Epithelial cell of esophagus (primary cell): ENCODE measurements at regions not wholly inside any gene's neighbourhood (a gene's known extent, or its start where the extent isn't known, plus 50 kb on each side); places are given as distances from the start of the nearest gene placed in this dataset.

Experiments used
- DNase-seq: peaks from one replicate; pipeline ENCODE4 v3.0.0; 2010; ENCODE audit warnings: low read depth
- H3K4me3 ChIP-seq: 2 replicates; pipeline ENCODE4 v1.5.1; 2011; ENCODE audit warnings: mild to moderate bottlenecking, low read length, control low read depth
- CTCF ChIP-seq: IDR thresholded peaks from 2 replicates; pipeline ENCODE4 v1.5.1; 2011; ENCODE audit warnings: low read depth, mild to moderate bottlenecking, low read length, control low read depth, inconsistent platforms; ENCODE audit not compliant: insufficient read depth; ENCODE audit errors: missing control alignments

- DNase-seq, result no peak
- no peak for TF ChIP-seq CTCF
- no peak overlapping the region for H3K4me3 ChIP-seq
These were observed 113.9 kb downstream of the SNRPN start for GRCh38 chr15:25068696-25069095.

- DNase-seq, result no peak
- TF ChIP-seq CTCF, result no peak
- H3K4me3 ChIP-seq, result no peak overlapping the region
These were observed 115.7 kb downstream of the SNRPN start for GRCh38 chr15:25070353-25070963.

GRCh38 chr15:25072857-25073476 lies 118.2 kb downstream of the SNRPN start:
- no peak for DNase-seq
- no peak overlapping the region for H3K4me3 ChIP-seq
- no peak for TF ChIP-seq CTCF

- TF ChIP-seq CTCF, result no peak
- no peak for DNase-seq
- H3K4me3 ChIP-seq, result no peak overlapping the region
These were observed 132.3 kb downstream of the SNRPN start for GRCh38 chr15:25087137-25087536.

GRCh38 chr15:25088261-25088790 lies 133.5 kb downstream of the SNRPN start:
- H3K4me3 ChIP-seq, result no peak overlapping the region
- no peak for TF ChIP-seq CTCF
- DNase-seq, result no peak

GRCh38 chr15:25089577-25089976 lies 134.8 kb downstream of the SNRPN start:
- H3K4me3 ChIP-seq, result no peak overlapping the region
- TF ChIP-seq CTCF, result no peak
- no peak for DNase-seq
